GM23248 (cell line): ENCODE measurements at regions not wholly inside any gene's neighbourhood (a gene's known extent, or its start where the extent isn't known, plus 50 kb on each side); places are given as distances from the start of the nearest gene placed in this dataset.
A peak's percentile ranks its signal among the peaks of the same experiment; 100 is the strongest.

Source experiments
- DNase-seq: peaks from one replicate; pipeline ENCODE4 v3.0.0-alpha.2; 2015
- H2AFZ ChIP-seq: fragments of 200-600 bp; sonication (generic); 2 replicates; pipeline ENCODE4 v1.6.1; 2016; ENCODE audit warnings: antibody characterized with exemption
- H3F3A ChIP-seq: fragments of 200-600 bp; sonication (generic); 2 replicates; pipeline ENCODE4 v1.6.1; 2016; ENCODE audit warnings: mild to moderate bottlenecking, antibody characterized with exemption, mixed run types; ENCODE audit not compliant: insufficient read depth
- H3K27ac ChIP-seq: fragments of 200-600 bp; sonication (generic); 2 replicates; pipeline ENCODE4 v1.5.1; 2016; ENCODE audit warnings: mild to moderate bottlenecking
- H3K27me3 ChIP-seq: fragments of 200-600 bp; sonication (generic); replicated peaks from 2 replicates; pipeline ENCODE4 v1.6.1; 2016; ENCODE audit warnings: mild to moderate bottlenecking; ENCODE audit not compliant: insufficient read depth
- H3K36me3 ChIP-seq: fragments of 200-600 bp; sonication (generic); 2 replicates; pipeline ENCODE4 v1.6.1; 2016; ENCODE audit warnings: low read depth, mild to moderate bottlenecking
- H3K4me1 ChIP-seq: fragments of 200-600 bp; sonication (generic); 2 replicates; pipeline ENCODE4 v1.6.1; 2016; ENCODE audit warnings: mild to moderate bottlenecking; ENCODE audit not compliant: insufficient read depth
- H3K4me2 ChIP-seq: fragments of 200-600 bp; sonication (generic); one replicate; pipeline ENCODE4 v1.6.1; 2016; ENCODE audit warnings: mild to moderate bottlenecking; ENCODE audit not compliant: unreplicated experiment
- H3K4me3 ChIP-seq: fragments of 200-600 bp; sonication (generic); 2 replicates; pipeline ENCODE4 v1.5.1; 2016; ENCODE audit warnings: mild to moderate bottlenecking
- H3K79me2 ChIP-seq: fragments of 200-600 bp; sonication (generic); 2 replicates; pipeline ENCODE4 v1.6.1; 2016; ENCODE audit warnings: mild to moderate bottlenecking; ENCODE audit not compliant: insufficient read depth
- H3K9ac ChIP-seq: fragments of 200-600 bp; sonication (generic); 2 replicates; pipeline ENCODE4 v1.6.1; 2016; ENCODE audit warnings: mild to moderate bottlenecking
- H3K9me2 ChIP-seq: fragments of 200-600 bp; sonication (generic); 2 replicates; pipeline ENCODE4 v1.6.1; 2016; ENCODE audit warnings: mixed run types, mild to moderate bottlenecking, moderate library complexity; ENCODE audit not compliant: insufficient read depth
- H3K9me3 ChIP-seq: fragments of 200-600 bp; sonication (generic); one replicate; pipeline ENCODE4 v1.6.1; 2017; ENCODE audit warnings: low read depth
- H4K20me1 ChIP-seq: fragments of 200-600 bp; sonication (generic); 2 replicates; pipeline ENCODE4 v1.6.0; 2016; ENCODE audit not compliant: insufficient read depth
- EZH2 ChIP-seq: fragments of 200-600 bp; sonication (generic); IDR thresholded peaks from 2 replicates; pipeline ENCODE4 v1.6.1; 2018; ENCODE audit warnings: antibody characterized with exemption, mild to moderate bottlenecking; ENCODE audit not compliant: insufficient read depth, poor library complexity, severe bottlenecking
- EZH2phosphoT487 ChIP-seq: fragments of 200-600 bp; sonication (generic); IDR thresholded peaks from 2 replicates; pipeline ENCODE4 v1.6.1; 2018; ENCODE audit warnings: antibody characterized with exemption, moderate library complexity, mild to moderate bottlenecking, low read depth; ENCODE audit not compliant: insufficient read depth
- WGBS, 2 experiments: methylation state at CpG; one replicate each; pipeline ENCODE4 v1.1.6; 2015 to 2017; ENCODE audit warnings: low lambda C conversion rate in 2 of 2, low coverage in 1 of 2; ENCODE audit errors: missing lambda C conversion rate in 2 of 2; 5-methylcytosine and 5-hydroxymethylcytosine counted together
- in situ Hi-C: fragments of 300-500 bp; cut with MboI; formaldehyde crosslinking; loops from 2 replicates; pipeline ENCODE4 v1.15.0; 2020

- H3K4me1 ChIP-seq: peaks cover 5% of the 10 kb centered on the region; the same call in 1 of the 2 replicates
- WGBS, 2 experiments: 56 to 64% methylated on average over 3 of the region's 3 CpGs
- no peaks in the 10 kb centered on the region for H3K79me2 ChIP-seq
- H4K20me1 ChIP-seq: no peaks in the 10 kb centered on the region
- no peak overlapping the region for H3K4me3 ChIP-seq
- no peaks in the 10 kb centered on the region for H3F3A ChIP-seq
- no peak overlapping the region for H3K4me2 ChIP-seq
- no peaks in the 10 kb centered on the region for H3K9me3 ChIP-seq
- TF ChIP-seq EZH2 (no peak), EZH2phosphoT487 (no peak)
- H3K9ac ChIP-seq: no peak overlapping the region
- no peak overlapping the region for H2AFZ ChIP-seq
- H3K36me3 ChIP-seq: no peaks in the 10 kb centered on the region
- no peaks in the 10 kb centered on the region for H3K9me2 ChIP-seq
- no peak overlapping the region for H3K27ac ChIP-seq
- DNase-seq: no peak
- no peaks in the 10 kb centered on the region for H3K27me3 ChIP-seq
- in situ Hi-C loops: no loop called here
Measured at GRCh38 chr12:78550831-78551230, 313.7 kb upstream of the SYT1 start.

- Histone ChIP-seq H4K20me1 (no peaks in the 10 kb centered on the region), H3F3A (no peaks in the 10 kb centered on the region), H3K27me3 (no peaks in the 10 kb centered on the region), H3K9me2 (no peaks in the 10 kb centered on the region), H3K79me2 (no peaks in the 10 kb centered on the region), H3K4me2 (peak overlapping the region; percentile 26), H3K9ac (no peak overlapping the region), H3K9me3 (no peaks in the 10 kb centered on the region), H3K36me3 (no peaks in the 10 kb centered on the region), H3K4me1 (peaks cover 9% of the 10 kb centered on the region; the same call in 1 of the 2 replicates), H3K27ac (no peak overlapping the region), H2AFZ (0 out of 2 replicates have a peak overlapping the region, but pooled peaks have one; percentile 26), H3K4me3 (no peak overlapping the region)
- TF ChIP-seq EZH2: no peak
- no peak for TF ChIP-seq EZH2phosphoT487
- in situ Hi-C loops: no loop called here
- peak; percentile 7 for DNase-seq
Measured at GRCh38 chr12:78555802-78556201, 308.8 kb upstream of the SYT1 start.

- Histone ChIP-seq H3K27me3 (no peaks in the 10 kb centered on the region), H3K9ac (no peak overlapping the region), H3K79me2 (no peaks in the 10 kb centered on the region), H3K9me3 (no peaks in the 10 kb centered on the region), H3K9me2 (no peaks in the 10 kb centered on the region), H2AFZ (no peak overlapping the region), H3K36me3 (no peaks in the 10 kb centered on the region), H3K4me2 (no peak overlapping the region), H3F3A (no peaks in the 10 kb centered on the region), H3K27ac (no peak overlapping the region), H4K20me1 (no peaks in the 10 kb centered on the region), H3K4me1 (peaks cover 9% of the 10 kb centered on the region; the same call in 1 of the 2 replicates), H3K4me3 (no peak overlapping the region)
- in situ Hi-C loops: no loop called here
- DNase-seq: no peak
- WGBS, 2 experiments: 71 to 88% methylated on average over 2 of the region's 2 CpGs
- TF ChIP-seq EZH2phosphoT487 (no peak), EZH2 (no peak)
Measured at GRCh38 chr12:78556651-78557050, 307.9 kb upstream of the SYT1 start.

- Histone ChIP-seq H3K4me1 (peaks cover 9% of the 10 kb centered on the region; the same call in 1 of the 2 replicates), H2AFZ (no peak overlapping the region), H3K27me3 (no peaks in the 10 kb centered on the region), H4K20me1 (no peaks in the 10 kb centered on the region), H3K36me3 (no peaks in the 10 kb centered on the region), H3K4me3 (no peak overlapping the region), H3K4me2 (peak overlapping the region; percentile 14), H3K9me2 (no peaks in the 10 kb centered on the region), H3K27ac (no peak overlapping the region), H3F3A (no peaks in the 10 kb centered on the region), H3K79me2 (no peaks in the 10 kb centered on the region), H3K9ac (no peak overlapping the region), H3K9me3 (no peaks in the 10 kb centered on the region)
- peak; percentile 17 for DNase-seq
- 30 to 32% methylated on average over 2 of the region's 2 CpGs for WGBS, 2 experiments
- TF ChIP-seq EZH2phosphoT487: no peak
- TF ChIP-seq EZH2: no peak
- in situ Hi-C loops: no loop called here
Measured at GRCh38 chr12:78559416-78559815, 305.2 kb upstream of the SYT1 start.

GRCh38 chr12:78559886-78560285 is 304.7 kb upstream of the SYT1 start:
- TF ChIP-seq EZH2 (no peak), EZH2phosphoT487 (no peak)
- no peak overlapping the region for H3K4me3 ChIP-seq
- no peaks in the 10 kb centered on the region for H3K36me3 ChIP-seq
- no peaks in the 10 kb centered on the region for H3K9me3 ChIP-seq
- no peak overlapping the region for H2AFZ ChIP-seq
- no peaks in the 10 kb centered on the region for H3K79me2 ChIP-seq
- no peaks in the 10 kb centered on the region for H3K9me2 ChIP-seq
- H3F3A ChIP-seq: no peaks in the 10 kb centered on the region
- peak overlapping the region; percentile 14 for H3K4me2 ChIP-seq
- no peak overlapping the region for H3K27ac ChIP-seq
- H3K9ac ChIP-seq: no peak overlapping the region
- DNase-seq: no peak
- H3K27me3 ChIP-seq: no peaks in the 10 kb centered on the region
- in situ Hi-C loops: no loop called here
- H4K20me1 ChIP-seq: no peaks in the 10 kb centered on the region
- H3K4me1 ChIP-seq: peaks cover 9% of the 10 kb centered on the region; the same call in 1 of the 2 replicates
